Mesenchymal stem cell (in vitro differentiated cells and primary cell): ENCODE measurements at regions not wholly inside any gene's neighbourhood (a gene's known extent, or its start where the extent isn't known, plus 50 kb on each side); places are given as distances from the start of the nearest gene placed in this dataset.
A peak's percentile ranks its signal among the peaks of the same experiment; 100 is the strongest.

Experiments
- DNase-seq: peaks from one replicate; pipeline ENCODE4 v3.0.0-alpha.2; 2013
- H2AFZ ChIP-seq: one replicate; pipeline ENCODE4 v1.6.1; 2013; ENCODE audit warnings: low read depth, mild to moderate bottlenecking, control low read depth, inconsistent platforms, low read length, moderate library complexity
- H2AK5ac ChIP-seq: 2 replicates; pipeline ENCODE4 v1.6.1; 2013; ENCODE audit warnings: low read length, moderate library complexity, mild to moderate bottlenecking, inconsistent platforms; ENCODE audit not compliant: severe bottlenecking
- H2BK120ac ChIP-seq: one replicate; pipeline ENCODE4 v1.6.1; 2013; ENCODE audit warnings: low read depth, mild to moderate bottlenecking, inconsistent platforms, low read length, moderate library complexity
- H2BK12ac ChIP-seq, 2 experiments: one replicate each; pipeline ENCODE4 v1.6.1; 2013; ENCODE audit warnings: inconsistent platforms in 2 of 2, low read length in 2 of 2, mild to moderate bottlenecking in 2 of 2, moderate library complexity in 2 of 2, control low read depth in 1 of 2
- H2BK15ac ChIP-seq: one replicate; pipeline ENCODE4 v1.6.1; 2013; ENCODE audit warnings: mild to moderate bottlenecking, low read depth, inconsistent platforms; ENCODE audit not compliant: poor library complexity, severe bottlenecking
- H2BK5ac ChIP-seq: 2 replicates; pipeline ENCODE4 v1.6.1; 2013; ENCODE audit warnings: low read depth, mild to moderate bottlenecking, low read length, control low read depth, inconsistent platforms; ENCODE audit not compliant: poor library complexity, severe bottlenecking
- H3K14ac ChIP-seq, 2 experiments: one replicate each; pipeline ENCODE4 v1.6.1; 2013; ENCODE audit warnings: inconsistent platforms in 2 of 2, low read length in 2 of 2, control low read depth in 1 of 2, mild to moderate bottlenecking in 1 of 2, moderate library complexity in 1 of 2
- H3K18ac ChIP-seq, 2 experiments: one replicate each; pipeline ENCODE4 v1.6.1; 2013; ENCODE audit warnings: inconsistent platforms in 2 of 2, low read length in 2 of 2, control low read depth in 1 of 2, low read depth in 1 of 2, mild to moderate bottlenecking in 1 of 2
- H3K23ac ChIP-seq, 2 experiments: one replicate each; pipeline ENCODE4 v1.6.1; 2013; ENCODE audit warnings: inconsistent platforms in 2 of 2, low read length in 2 of 2, mild to moderate bottlenecking in 2 of 2, moderate library complexity in 2 of 2, control low read depth in 1 of 2
- H3K27ac ChIP-seq: 2 replicates; pipeline ENCODE4 v1.5.1; 2013; ENCODE audit warnings: mild to moderate bottlenecking, moderate library complexity, low read length, control low read depth, inconsistent platforms; ENCODE audit not compliant: poor library complexity, severe bottlenecking
- H3K27me3 ChIP-seq, 2 experiments: 2 replicates each; pipeline versions ENCODE4 v1.6.1 to v1.7.0; 2013; ENCODE audit warnings: low read length in 2 of 2, mild to moderate bottlenecking in 2 of 2, moderate library complexity in 2 of 2, control low read depth in 1 of 2, inconsistent platforms in 1 of 2; ENCODE audit not compliant: control insufficient read depth in 1 of 2, insufficient read depth in 1 of 2
- H3K36me3 ChIP-seq, 2 experiments: 2 replicates each; pipeline versions ENCODE4 v1.6.1 to v1.7.0; 2013; ENCODE audit warnings: low read length in 2 of 2, control low read depth in 1 of 2, inconsistent platforms in 1 of 2, low read depth in 1 of 2, mild to moderate bottlenecking in 1 of 2; ENCODE audit not compliant: insufficient read depth in 2 of 2, control insufficient read depth in 1 of 2
- H3K4ac ChIP-seq, 2 experiments: one replicate each; pipeline ENCODE4 v1.6.1; 2013; ENCODE audit warnings: inconsistent platforms in 2 of 2, low read length in 2 of 2, mild to moderate bottlenecking in 2 of 2, moderate library complexity in 2 of 2, control low read depth in 1 of 2, low read depth in 1 of 2
- H3K4me1 ChIP-seq: 2 replicates; pipeline ENCODE4 v1.6.1; 2013; ENCODE audit warnings: low read depth, low read length, control low read depth; ENCODE audit not compliant: control insufficient read depth, insufficient read depth
- H3K4me2 ChIP-seq: 2 replicates; pipeline ENCODE4 v1.6.1; 2013; ENCODE audit warnings: low read length, mild to moderate bottlenecking, inconsistent platforms; ENCODE audit not compliant: poor library complexity, severe bottlenecking
- H3K4me3 ChIP-seq, 2 experiments: 2 replicates each; pipeline versions ENCODE4 v1.5.1 to v1.7.0; 2013; ENCODE audit warnings: low read length in 2 of 2, mild to moderate bottlenecking in 2 of 2, control low read depth in 1 of 2, low read depth in 1 of 2; ENCODE audit not compliant: insufficient read depth in 1 of 2
- H3K79me1 ChIP-seq: replicated peaks from 2 replicates; pipeline ENCODE4 v1.6.1; 2013; ENCODE audit warnings: mild to moderate bottlenecking, control low read depth, low read length, inconsistent platforms; ENCODE audit not compliant: poor library complexity, severe bottlenecking
- H3K9ac ChIP-seq: 2 replicates; pipeline ENCODE4 v1.7.0; 2013; ENCODE audit warnings: mild to moderate bottlenecking, low read length, moderate library complexity
- H3K9me3 ChIP-seq: 2 replicates; pipeline ENCODE4 v1.7.0; 2013; ENCODE audit warnings: mild to moderate bottlenecking, low read length; ENCODE audit not compliant: control insufficient read depth
- H4K8ac ChIP-seq: one replicate; pipeline ENCODE4 v1.6.1; 2013; ENCODE audit warnings: inconsistent platforms, mild to moderate bottlenecking, low read length, moderate library complexity
- H4K91ac ChIP-seq: one replicate; pipeline ENCODE4 v1.6.1; 2013; ENCODE audit warnings: mild to moderate bottlenecking, low read length, inconsistent platforms
- WGBS: methylation state at CpG from one replicate; pipeline ENCODE4 v1.1.7; 2013; ENCODE audit warnings: mixed read lengths; 5-methylcytosine and 5-hydroxymethylcytosine counted together

DNA sequence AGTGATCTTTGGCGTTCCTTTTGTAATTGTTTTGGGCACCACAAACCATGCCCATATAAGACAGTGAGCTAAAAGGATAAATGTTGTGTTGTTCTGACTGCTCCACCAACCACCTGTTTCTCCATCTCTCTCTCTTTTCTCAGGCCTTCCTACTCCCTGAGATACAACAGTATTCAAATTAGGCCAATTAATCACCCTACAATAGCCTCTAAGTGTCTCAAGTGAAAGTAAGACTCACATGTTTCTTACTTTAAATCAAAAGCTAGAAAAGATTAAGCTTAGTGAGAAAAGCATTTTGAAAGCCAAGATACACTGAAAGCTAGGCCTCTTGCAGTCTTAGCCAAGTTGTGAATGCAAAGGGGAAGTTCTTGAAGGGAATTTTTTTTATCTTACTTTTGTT is 268.8 kb upstream of the NREP start:
- Histone ChIP-seq H3K4ac (no peak overlapping the region), H3K18ac (no peak overlapping the region), H3K27ac (no peak overlapping the region), H3K4me3 (no peak overlapping the region), H3K23ac (no peak overlapping the region), H3K36me3 (no peaks in the 10 kb centered on the region), H3K9ac (no peak overlapping the region), H2AFZ (no peak overlapping the region), H2BK15ac (no peak overlapping the region), H3K79me1 (no peaks in the 10 kb centered on the region), H2BK120ac (no peak overlapping the region), H3K14ac (no peak overlapping the region), H2BK5ac (no peak overlapping the region), H3K9me3 (no peaks in the 10 kb centered on the region), H3K4me1 (no peaks in the 10 kb centered on the region), H4K8ac (no peak overlapping the region), H3K4me2 (no peak overlapping the region), H2BK12ac (no peak overlapping the region), H4K91ac (no peak overlapping the region), H2AK5ac (no peak overlapping the region), H3K27me3 (no peaks in the 10 kb centered on the region)
- no CpG with 5 or more reads among the region's 1 CpG for WGBS
- DNase-seq = no peak

DNA sequence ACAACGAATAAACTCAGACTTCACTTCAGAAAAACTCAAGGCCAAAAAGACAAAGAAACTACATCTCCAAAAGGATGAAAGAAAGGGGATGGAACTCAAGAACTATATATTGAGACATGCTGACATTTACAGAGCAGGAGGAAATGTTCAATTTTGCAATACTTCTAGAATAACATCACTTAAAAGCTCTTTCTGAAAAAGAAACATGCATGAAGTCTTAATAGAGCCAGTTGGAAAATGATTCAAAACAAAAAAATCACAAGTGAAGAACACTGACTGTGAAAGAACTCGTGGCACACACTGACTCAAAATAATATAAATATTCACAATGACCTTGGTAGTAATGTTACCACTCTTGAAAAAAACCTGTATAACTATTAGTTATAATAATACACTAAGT is 267.8 kb upstream of the NREP start:
- H3K27me3 ChIP-seq = no peaks in the 10 kb centered on the region
- H3K14ac ChIP-seq = no peak overlapping the region
- H2BK15ac ChIP-seq = no peak overlapping the region
- H2AK5ac ChIP-seq = no peak overlapping the region
- no peak overlapping the region for H4K91ac ChIP-seq
- no peak overlapping the region for H3K4ac ChIP-seq
- no peaks in the 10 kb centered on the region for H3K36me3 ChIP-seq
- no peak overlapping the region for H3K18ac ChIP-seq
- no peaks in the 10 kb centered on the region for H3K9me3 ChIP-seq
- H3K79me1 ChIP-seq = no peaks in the 10 kb centered on the region
- H3K9ac ChIP-seq = no peak overlapping the region
- H3K23ac ChIP-seq = no peak overlapping the region
- H4K8ac ChIP-seq = no peak overlapping the region
- no peak overlapping the region for H2BK12ac ChIP-seq
- H2BK5ac ChIP-seq = no peak overlapping the region
- DNase-seq = peak; percentile 7
- H3K27ac ChIP-seq = no peak overlapping the region
- no peak overlapping the region for H2BK120ac ChIP-seq
- no peak overlapping the region for H3K4me3 ChIP-seq
- H2AFZ ChIP-seq = no peak overlapping the region
- H3K4me2 ChIP-seq = no peak overlapping the region
- H3K4me1 ChIP-seq = no peaks in the 10 kb centered on the region
- WGBS = no CpG with 5 or more reads among the region's 2 CpGs

DNA sequence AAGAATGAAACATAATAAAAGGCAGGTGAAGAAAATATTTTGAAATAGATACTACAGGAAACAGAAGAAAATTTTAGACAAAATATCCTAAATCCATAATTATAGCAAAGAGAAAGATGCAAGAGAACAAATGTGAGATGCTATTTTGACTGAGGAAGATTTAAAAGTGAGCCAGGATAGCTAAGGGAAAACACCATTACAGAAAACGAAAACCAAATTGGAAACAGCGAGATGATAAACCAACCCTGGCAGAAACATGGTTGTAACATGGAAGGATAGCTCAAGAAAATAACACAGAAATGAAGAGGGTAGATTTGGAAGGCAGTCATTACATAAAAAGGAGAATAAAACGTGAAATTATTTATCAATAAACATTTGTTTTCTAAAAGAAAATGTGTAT is 267.2 kb upstream of the NREP start:
- WGBS = 93% methylated on average over 2 of the region's 3 CpGs
- H2BK120ac ChIP-seq = no peak overlapping the region

DNA sequence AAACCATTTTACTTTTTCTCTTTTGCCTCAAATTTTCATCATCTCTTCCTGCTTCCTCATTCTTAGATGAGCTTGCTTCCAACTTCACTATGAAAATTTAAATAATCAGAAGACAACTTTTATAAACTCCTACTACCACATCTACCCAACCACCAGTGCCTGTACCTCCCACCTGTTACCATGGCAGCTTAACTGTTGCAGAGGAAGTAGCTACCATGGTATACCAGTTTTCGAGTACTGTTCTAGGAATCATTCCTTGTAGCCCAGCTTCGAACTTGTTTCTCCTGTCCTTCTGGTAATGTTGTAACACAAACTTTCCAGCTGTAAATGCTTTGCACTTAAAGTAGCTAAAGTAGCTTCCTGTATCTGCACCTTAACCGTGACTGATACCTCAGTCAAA is 266.8 kb upstream of the NREP start:
- Histone ChIP-seq H4K91ac (no peak overlapping the region), H3K23ac (no peak overlapping the region), H2AK5ac (no peak overlapping the region), H2BK12ac (no peak overlapping the region), H2BK5ac (no peak overlapping the region), H3K4me3 (no peak overlapping the region), H2AFZ (no peak overlapping the region), H3K27me3 (no peaks in the 10 kb centered on the region), H3K4me2 (no peak overlapping the region), H2BK120ac (no peak overlapping the region), H2BK15ac (no peak overlapping the region), H3K4me1 (no peaks in the 10 kb centered on the region), H3K79me1 (no peaks in the 10 kb centered on the region), H3K27ac (no peak overlapping the region), H4K8ac (no peak overlapping the region), H3K9ac (no peak overlapping the region), H3K36me3 (no peaks in the 10 kb centered on the region), H3K4ac (no peak overlapping the region), H3K18ac (no peak overlapping the region), H3K14ac (no peak overlapping the region), H3K9me3 (no peaks in the 10 kb centered on the region)
- 95% methylated on average over 2 of the region's 3 CpGs for WGBS
- no peak for DNase-seq

More for the DNA sequence above, 267.2 kb upstream of the NREP start:
- Histone ChIP-seq H3K4me3 (no peak overlapping the region), H3K14ac (no peak overlapping the region), H3K4me2 (no peak overlapping the region), H3K9me3 (no peaks in the 10 kb centered on the region), H2AFZ (no peak overlapping the region), H3K18ac (no peak overlapping the region), H3K27me3 (no peaks in the 10 kb centered on the region), H3K23ac (no peak overlapping the region), H2AK5ac (no peak overlapping the region), H3K27ac (no peak overlapping the region), H3K4ac (no peak overlapping the region), H4K8ac (no peak overlapping the region), H2BK12ac (no peak overlapping the region), H2BK15ac (no peak overlapping the region), H4K91ac (no peak overlapping the region), H2BK5ac (no peak overlapping the region), H3K9ac (no peak overlapping the region), H3K79me1 (no peaks in the 10 kb centered on the region), H3K36me3 (no peaks in the 10 kb centered on the region), H3K4me1 (no peaks in the 10 kb centered on the region)
- no peak for DNase-seq
